Suprapubic skin (tissue), 3 donors: ENCODE measurements at regions not wholly inside any gene's neighbourhood (a gene's known extent, or its start where the extent isn't known, plus 50 kb on each side); places are given as distances from the start of the nearest gene placed in this dataset.
"Not testable (repeated sequence)": the region's sequence is repeated elsewhere in the genome, so short reads cannot be mapped to it uniquely, and the experiment has no call there.

ENCODE experiments used
- EP300 ChIP-seq: sonication (generic); formaldehyde crosslinking; IDR thresholded peaks from one replicate; pipeline ENCODE4 v1.6.1; 2017; ENCODE audit warnings: antibody characterized with exemption
- POLR2A ChIP-seq, 2 donors: fragments of 450-650 bp; IDR thresholded peaks; one replicate each; pipeline ENCODE4 v1.6.1; 2017; ENCODE audit warnings: antibody characterized with exemption in 2 of 2, mild to moderate bottlenecking in 2 of 2, moderate library complexity in 2 of 2
- TF ChIP-seq, protein P1 (sequence below), 2 donors: fragments of 200-600 bp in 1 of 2; fragments of 450-650 bp in 1 of 2; sonication (generic) in 1 of 2; IDR thresholded peaks; one replicate each; pipeline ENCODE4 v1.5.1; 2016 to 2019; ENCODE audit warnings: antibody characterized with exemption in 2 of 2, mild to moderate bottlenecking in 1 of 2, moderate library complexity in 1 of 2

DNA sequence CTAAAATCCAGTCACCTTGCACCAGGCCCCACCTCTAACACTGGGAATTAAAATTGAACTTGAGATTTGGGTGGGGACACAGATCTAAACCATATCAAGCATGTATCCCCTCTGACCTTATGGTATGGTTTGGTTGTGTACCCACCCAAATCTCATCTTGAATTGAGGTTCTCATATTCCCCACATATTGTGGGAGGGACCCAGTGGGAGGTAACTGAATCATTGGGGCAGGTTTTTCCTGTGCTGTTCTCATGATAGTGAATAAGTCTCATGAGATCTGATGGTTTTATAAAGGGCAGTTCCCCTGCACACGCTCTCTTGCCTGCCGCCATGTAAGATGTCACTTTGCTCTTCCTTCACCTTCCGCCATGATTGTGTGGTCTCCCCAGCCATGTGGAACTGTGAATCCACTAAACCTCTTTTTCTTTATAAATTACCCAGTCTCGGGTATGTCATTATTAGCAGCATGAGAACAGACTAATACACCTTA, 451.7 kb downstream of the PCNX1 start:
- not testable (repeated sequence) for TF ChIP-seq POLR2A (IDR thresholded peaks at IDR 0.05); EP300
- TF ChIP-seq, protein P1, sequence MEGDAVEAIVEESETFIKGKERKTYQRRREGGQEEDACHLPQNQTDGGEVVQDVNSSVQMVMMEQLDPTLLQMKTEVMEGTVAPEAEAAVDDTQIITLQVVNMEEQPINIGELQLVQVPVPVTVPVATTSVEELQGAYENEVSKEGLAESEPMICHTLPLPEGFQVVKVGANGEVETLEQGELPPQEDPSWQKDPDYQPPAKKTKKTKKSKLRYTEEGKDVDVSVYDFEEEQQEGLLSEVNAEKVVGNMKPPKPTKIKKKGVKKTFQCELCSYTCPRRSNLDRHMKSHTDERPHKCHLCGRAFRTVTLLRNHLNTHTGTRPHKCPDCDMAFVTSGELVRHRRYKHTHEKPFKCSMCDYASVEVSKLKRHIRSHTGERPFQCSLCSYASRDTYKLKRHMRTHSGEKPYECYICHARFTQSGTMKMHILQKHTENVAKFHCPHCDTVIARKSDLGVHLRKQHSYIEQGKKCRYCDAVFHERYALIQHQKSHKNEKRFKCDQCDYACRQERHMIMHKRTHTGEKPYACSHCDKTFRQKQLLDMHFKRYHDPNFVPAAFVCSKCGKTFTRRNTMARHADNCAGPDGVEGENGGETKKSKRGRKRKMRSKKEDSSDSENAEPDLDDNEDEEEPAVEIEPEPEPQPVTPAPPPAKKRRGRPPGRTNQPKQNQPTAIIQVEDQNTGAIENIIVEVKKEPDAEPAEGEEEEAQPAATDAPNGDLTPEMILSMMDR (IDR thresholded peaks at IDR 0.05), result not testable (repeated sequence)
